ENCODE measurements at regions not wholly inside any gene's neighbourhood (a gene's known extent, or its start where the extent isn't known, plus 50 kb on each side); places are given as distances from the start of the nearest gene placed in this dataset.

- POLR2A ChIA-PET: no interaction called here
- RAD21 ChIA-PET (ENCODE audit: low non-redundant PET in 1 of 2, low total read pairs in 2 of 2, uncharacterized antibody in 2 of 2, unreplicated experiment in 2 of 2): no interaction called here
- no TSS peak for BruUV-seq (replicated peaks)
- Histone ChIP-seq H3K9ac (ENCODE audit: low read length) (no peak overlapping the region), H3K4me2 (ENCODE audit: low read length) (no peak overlapping the region), H3K36me3 (ENCODE audit: control insufficient read depth in 1 of 2, insufficient read depth in 2 of 2, low read length in 2 of 2) (no peaks in the 10 kb centered on the region), H3K79me2 (ENCODE audit: insufficient read depth, low read length) (no peaks in the 10 kb centered on the region), H3K4me3 (replicated peaks in 1 of 2; ENCODE audit: low read depth in 1 of 2, low read length in 2 of 2) (no peak overlapping the region), H3K9me2 (ENCODE audit: insufficient read depth) (no peaks in the 10 kb centered on the region), H3K27ac (ENCODE audit: low read depth, low read length) (no peak overlapping the region), H3K9me3 (ENCODE audit: control insufficient read depth in 1 of 2, insufficient read depth in 1 of 2, low read depth in 1 of 2, low read length in 2 of 2) (no peaks in the 10 kb centered on the region; a peak in 1 of 4 replicates), H2AFZ (ENCODE audit: low read depth, low read length, poor library complexity, severe bottlenecking) (no peak overlapping the region), H4K20me1 (ENCODE audit: insufficient read depth) (no peaks in the 10 kb centered on the region), H3K27me3 (ENCODE audit: insufficient read depth, low read length) (no peaks in the 10 kb centered on the region), H3K4me1 (ENCODE audit: control insufficient read depth in 1 of 2, insufficient read depth in 2 of 2, low read length in 2 of 2) (no peaks in the 10 kb centered on the region)
- CTCF ChIA-PET: no interaction called here
- DNase-seq (ENCODE audit: low read depth, low spot score) (no peak), ATAC-seq (no peak)
- intact Hi-C loops (cut with micrococcal nuclease): no loop called here
- TF ChIP-seq ZBTB33 (IDR thresholded peaks at IDR 0.05; ENCODE audit: extremely low read depth, insufficient replicate concordance, low read length) (no peak), EGR1 (IDR thresholded peaks at IDR 0.05; ENCODE audit: low read depth) (no peak), EZH2 (IDR thresholded peaks at IDR 0.05) (no peak), CBX3 (IDR thresholded peaks at IDR 0.05; ENCODE audit: low read depth) (no peak), POLR2A (IDR thresholded peaks at IDR 0.05; ENCODE audit: borderline replicate concordance, extremely low read depth, insufficient read depth, insufficient read length) (no peak), JUND (IDR thresholded peaks at IDR 0.05) (no peak)
Measured at GRCh38 chr2:49241991-49242390, 87.7 kb upstream of the FSHR start.

- ATAC-seq (no peak), DNase-seq (ENCODE audit: low read depth, low spot score) (no peak)
- Histone ChIP-seq H3K4me1 (ENCODE audit: control insufficient read depth in 1 of 2, insufficient read depth in 2 of 2, low read length in 2 of 2) (no peaks in the 10 kb centered on the region), H3K4me3 (replicated peaks in 1 of 2; ENCODE audit: low read depth in 1 of 2, low read length in 2 of 2) (no peak overlapping the region), H3K36me3 (ENCODE audit: control insufficient read depth in 1 of 2, insufficient read depth in 2 of 2, low read length in 2 of 2) (no peaks in the 10 kb centered on the region), H3K79me2 (ENCODE audit: insufficient read depth, low read length) (no peaks in the 10 kb centered on the region), H3K27ac (ENCODE audit: low read depth, low read length) (no peak overlapping the region), H3K9me3 (ENCODE audit: control insufficient read depth in 1 of 2, insufficient read depth in 1 of 2, low read depth in 1 of 2, low read length in 2 of 2) (no peaks in the 10 kb centered on the region; a peak in 1 of 4 replicates), H2AFZ (ENCODE audit: low read depth, low read length, poor library complexity, severe bottlenecking) (no peak overlapping the region), H3K9ac (ENCODE audit: low read length) (no peak overlapping the region), H3K27me3 (ENCODE audit: insufficient read depth, low read length) (no peaks in the 10 kb centered on the region), H3K4me2 (ENCODE audit: low read length) (no peak overlapping the region), H4K20me1 (ENCODE audit: insufficient read depth) (no peaks in the 10 kb centered on the region), H3K9me2 (ENCODE audit: insufficient read depth) (no peaks in the 10 kb centered on the region)
- ChIA-PET POLR2A (no interaction called here), RAD21 (ENCODE audit: low non-redundant PET in 1 of 2, low total read pairs in 2 of 2, uncharacterized antibody in 2 of 2, unreplicated experiment in 2 of 2) (no interaction called here), CTCF (no interaction called here)
- no TSS peak for BruUV-seq (replicated peaks)
- intact Hi-C loops (cut with micrococcal nuclease): no loop called here
- TF ChIP-seq FOSL1 (IDR thresholded peaks at IDR 0.05; ENCODE audit: low read depth): no peak
- no peak for TF ChIP-seq REST (IDR thresholded peaks at IDR 0.05; ENCODE audit: low read depth)
- TF ChIP-seq ELF1 (IDR thresholded peaks at IDR 0.05; ENCODE audit: borderline replicate concordance, low read depth): no peak
- no peak for TF ChIP-seq ATF3 (IDR thresholded peaks at IDR 0.05)
- TF ChIP-seq JUND (IDR thresholded peaks at IDR 0.05): no peak
- TF ChIP-seq POLR2A (IDR thresholded peaks at IDR 0.05; ENCODE audit: borderline replicate concordance, extremely low read depth, insufficient read depth, insufficient read length): no peak
- TF ChIP-seq POLR2AphosphoS5 (IDR thresholded peaks at IDR 0.05; ENCODE audit: low read depth, low read length): no peak
- no peak for TF ChIP-seq CEBPB (IDR thresholded peaks at IDR 0.05; ENCODE audit: low read depth)
- no peak for TF ChIP-seq TCF7L2 (IDR thresholded peaks at IDR 0.05; ENCODE audit: borderline replicate concordance, extremely low read depth, insufficient read depth, insufficient read length)
- no peak for TF ChIP-seq EGR1 (IDR thresholded peaks at IDR 0.05; ENCODE audit: low read depth)
- no peak for TF ChIP-seq RAD21 (IDR thresholded peaks at IDR 0.05; ENCODE audit: low read depth)
- TF ChIP-seq CBX3 (IDR thresholded peaks at IDR 0.05; ENCODE audit: low read depth): no peak
- TF ChIP-seq SIN3A (IDR thresholded peaks at IDR 0.05; ENCODE audit: low read depth): no peak
- no peak for TF ChIP-seq ZFX (IDR thresholded peaks at IDR 0.05)
- no peak for TF ChIP-seq SRF (IDR thresholded peaks at IDR 0.05; ENCODE audit: low read depth)
Measured at GRCh38 chr2:49241501-49241900, 87.2 kb upstream of the FSHR start.
